Daoy (cell line): ENCODE measurements at regions not wholly inside any gene's neighbourhood (a gene's known extent, or its start where the extent isn't known, plus 50 kb on each side); places are given as distances from the start of the nearest gene placed in this dataset.
"Not testable (repeated sequence)": the region's sequence is repeated elsewhere in the genome, so short reads cannot be mapped to it uniquely, and the experiment has no call there.

ENCODE experiments used
- DNase-seq: peaks from one replicate; pipeline ENCODE4 v3.0.0-alpha.2; 2015; ENCODE audit warnings: low read depth

- no peak for DNase-seq
These were observed 311.9 kb downstream of the SHQ1 start for GRCh38 chr3:72536206-72536877.

GRCh38 chr3:72535772-72536171 is 312.5 kb downstream of the SHQ1 start:
- no peak for DNase-seq

GRCh38 chr3:72533591-72534473 is 314.4 kb downstream of the SHQ1 start:
- DNase-seq = no peak

GRCh38 chr3:72530426-72530825 is 317.8 kb downstream of the SHQ1 start:
- DNase-seq = no peak

- DNase-seq = no peak
These were observed 319.2 kb downstream of the SHQ1 start for GRCh38 chr3:72529081-72529480.

- DNase-seq = peak; percentile 9
These were observed 324.7 kb downstream of the SHQ1 start for GRCh38 chr3:72523429-72524151.

- DNase-seq = peak; percentile 71
These were observed 327.4 kb downstream of the SHQ1 start for GRCh38 chr3:72520690-72521308.

- DNase-seq = no peak
These were observed 328.2 kb downstream of the SHQ1 start for GRCh38 chr3:72519946-72520604.

- no peak for DNase-seq
These were observed 330.3 kb downstream of the SHQ1 start for GRCh38 chr3:72517921-72518424.

- no peak for DNase-seq
These were observed 330.9 kb downstream of the SHQ1 start for GRCh38 chr3:72517336-72517735.

GRCh38 chr3:72516361-72516760 is 331.9 kb downstream of the SHQ1 start:
- DNase-seq = no peak

GRCh38 chr3:72515941-72516340 is 332.3 kb downstream of the SHQ1 start:
- DNase-seq = no peak

GRCh38 chr3:72515281-72515680 is 333.0 kb downstream of the SHQ1 start:
- no peak for DNase-seq

- DNase-seq = no peak
These were observed 338.0 kb downstream of the SHQ1 start for GRCh38 chr3:72510247-72510646.

- DNase-seq = no peak
These were observed 342.5 kb downstream of the SHQ1 start for GRCh38 chr3:72505539-72506405.

GRCh38 chr3:72497501-72497900 is 350.7 kb downstream of the SHQ1 start:
- DNase-seq = not testable (repeated sequence)

GRCh38 chr3:72496051-72496670 is 352.1 kb downstream of the SHQ1 start:
- no peak for DNase-seq

GRCh38 chr3:72494626-72495025 is 353.6 kb downstream of the SHQ1 start:
- DNase-seq = no peak

GRCh38 chr3:72494130-72494529 is 354.1 kb downstream of the SHQ1 start:
- DNase-seq = no peak

GRCh38 chr3:72492240-72492639 is 356.0 kb downstream of the SHQ1 start:
- peak; percentile 86 for DNase-seq
